AG09319 (cell line): ENCODE measurements at regions not wholly inside any gene's neighbourhood (a gene's known extent, or its start where the extent isn't known, plus 50 kb on each side); places are given as distances from the start of the nearest gene placed in this dataset.

ENCODE experiments used
- DNase-seq: peaks from one replicate; pipeline ENCODE4 v3.0.0-alpha.2; 2010; ENCODE audit warnings: low read depth; ENCODE audit errors: extremely low read depth
- CTCF ChIP-seq: IDR thresholded peaks from 2 replicates; pipeline ENCODE4 v1.5.1; 2011; ENCODE audit warnings: low read depth, mild to moderate bottlenecking, inconsistent platforms, low read length, moderate library complexity

- no peak for TF ChIP-seq CTCF
- DNase-seq = no peak
Measured at GRCh38 chr2:129800285-129800684, 179.2 kb upstream of the RAB6C start.

DNA sequence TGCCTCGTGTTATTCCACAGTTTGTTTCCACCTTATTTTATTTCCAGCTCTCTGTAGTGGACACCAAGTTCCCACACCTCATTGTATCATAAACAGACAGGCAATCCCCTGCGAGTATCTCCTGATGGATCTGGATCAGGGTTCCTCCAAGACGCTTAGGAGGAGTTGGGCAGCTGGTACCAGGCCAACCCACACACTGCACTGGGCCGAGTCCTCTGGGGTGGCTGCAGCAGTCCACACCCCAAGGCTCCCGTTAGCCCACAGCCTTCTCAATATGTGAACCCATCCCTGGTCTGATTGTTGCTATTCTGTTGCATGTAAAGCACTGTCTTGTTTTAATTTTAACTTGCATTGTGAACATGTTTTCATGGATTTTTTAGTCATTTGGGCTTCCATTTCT, 178.8 kb upstream of the RAB6C start:
- no peak for TF ChIP-seq CTCF

GRCh38 chr2:129801575-129801974, 177.9 kb upstream of the RAB6C start:
- no peak for TF ChIP-seq CTCF
- DNase-seq = no peak

More for the DNA sequence above, 178.8 kb upstream of the RAB6C start:
- DNase-seq = no peak

GRCh38 chr2:129802290-129802689, 177.2 kb upstream of the RAB6C start:
- no peak for DNase-seq
- no peak for TF ChIP-seq CTCF

GRCh38 chr2:129803032-129803431, 176.4 kb upstream of the RAB6C start:
- no peak for DNase-seq
- no peak for TF ChIP-seq CTCF

DNA sequence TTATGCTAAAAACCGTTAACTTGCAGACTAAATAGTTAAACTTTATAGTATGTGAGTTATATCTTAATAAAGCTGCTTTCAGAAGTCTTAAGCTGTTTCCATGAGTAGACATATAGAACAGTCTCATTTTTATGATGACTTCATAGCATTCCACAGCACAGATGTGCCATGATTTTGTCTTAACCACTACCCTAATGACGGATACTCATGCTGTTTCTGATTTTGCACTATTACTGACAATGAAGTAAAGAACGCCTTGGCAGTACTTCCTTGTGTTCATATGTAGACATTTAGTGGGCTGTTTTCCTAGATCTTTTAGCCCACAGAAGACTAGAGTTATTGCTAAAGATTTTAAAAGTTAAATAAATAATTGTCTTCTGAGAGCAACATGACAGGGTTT, 175.6 kb upstream of the RAB6C start:
- DNase-seq = no peak
- no peak for TF ChIP-seq CTCF

DNA sequence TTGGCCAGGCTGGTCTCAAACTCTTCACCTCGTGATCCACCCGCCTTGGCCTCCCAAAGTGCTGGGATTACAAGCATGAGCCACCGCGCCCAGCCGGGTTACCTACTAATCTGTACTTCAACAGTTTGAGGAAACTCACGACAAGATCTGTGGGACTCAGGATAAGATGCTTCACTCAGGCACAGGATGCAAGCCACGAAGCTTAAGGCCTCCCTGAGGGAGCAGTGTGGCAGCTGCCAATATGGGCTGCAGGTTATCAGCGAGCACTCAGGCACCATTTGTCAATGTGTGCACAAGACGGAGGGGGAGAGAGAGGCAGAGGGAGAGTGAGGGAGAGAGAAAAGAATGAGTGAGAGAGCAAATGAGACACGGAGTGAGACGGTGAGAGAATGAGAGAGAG, 173.6 kb upstream of the RAB6C start:
- no peak for DNase-seq
- no peak for TF ChIP-seq CTCF
